H9 (cell line): ENCODE measurements at regions not wholly inside any gene's neighbourhood (a gene's known extent, or its start where the extent isn't known, plus 50 kb on each side); places are given as distances from the start of the nearest gene placed in this dataset.

Source experiments
- DNase-seq: peaks from one replicate; pipeline ENCODE4 v3.0.0-alpha.2; 2017
- H2AFZ ChIP-seq: one replicate; pipeline ENCODE4 v1.6.1; 2013; ENCODE audit warnings: mild to moderate bottlenecking, low read length, control low read depth, moderate library complexity
- H2AK5ac ChIP-seq: 2 replicates; pipeline ENCODE4 v1.6.1; 2013; ENCODE audit warnings: low read length, control low read depth, mixed read lengths; ENCODE audit not compliant: insufficient read length
- H2BK120ac ChIP-seq: one replicate; pipeline ENCODE4 v1.6.1; 2013; ENCODE audit warnings: low read depth, mild to moderate bottlenecking, low read length, control low read depth, inconsistent platforms; ENCODE audit not compliant: poor library complexity, severe bottlenecking
- H2BK12ac ChIP-seq: 2 replicates; pipeline ENCODE4 v1.6.1; 2013; ENCODE audit warnings: low read length, control low read depth, mixed read lengths, low read depth; ENCODE audit not compliant: insufficient read length
- H2BK15ac ChIP-seq: 2 replicates; pipeline ENCODE4 v1.6.1; 2013; ENCODE audit warnings: low read depth, low read length, control low read depth
- H2BK20ac ChIP-seq: one replicate; pipeline ENCODE4 v1.6.1; 2013; ENCODE audit warnings: low read depth, mild to moderate bottlenecking, low read length, control low read depth, inconsistent platforms; ENCODE audit not compliant: poor library complexity, severe bottlenecking
- H2BK5ac ChIP-seq: 2 replicates; pipeline ENCODE4 v1.6.1; 2013; ENCODE audit warnings: low read length, control low read depth, mixed read lengths; ENCODE audit not compliant: insufficient read length
- H3K14ac ChIP-seq: 2 replicates; pipeline ENCODE4 v1.6.1; 2013; ENCODE audit warnings: low read length, control low read depth; ENCODE audit not compliant: insufficient read depth
- H3K18ac ChIP-seq: 2 replicates; pipeline ENCODE4 v1.6.1; 2013; ENCODE audit warnings: low read depth, mild to moderate bottlenecking, mixed read lengths, low read length, control low read depth; ENCODE audit not compliant: insufficient read length
- H3K23ac ChIP-seq: 2 replicates; pipeline ENCODE4 v1.6.1; 2013; ENCODE audit warnings: low read length, control low read depth, mixed read lengths, low read depth; ENCODE audit not compliant: insufficient read length
- H3K23me2 ChIP-seq: 2 replicates; pipeline ENCODE4 v1.6.1; 2013; ENCODE audit warnings: low read depth, mild to moderate bottlenecking, mixed read lengths, low read length, control low read depth; ENCODE audit not compliant: insufficient read length, poor library complexity, severe bottlenecking
- H3K27ac ChIP-seq: 2 replicates; pipeline ENCODE4 v1.5.1; 2013; ENCODE audit warnings: low read length, control low read depth, mixed read lengths, low read depth; ENCODE audit not compliant: insufficient read length
- H3K27me3 ChIP-seq: 2 replicates; pipeline ENCODE4 v1.6.1; 2013; ENCODE audit warnings: low read length, control low read depth, inconsistent platforms; ENCODE audit not compliant: insufficient read depth
- H3K4ac ChIP-seq: 2 replicates; pipeline ENCODE4 v1.6.1; 2013; ENCODE audit warnings: low read depth, mild to moderate bottlenecking, control low read depth, inconsistent platforms, low read length, moderate library complexity
- H3K4me1 ChIP-seq: 2 replicates; pipeline ENCODE4 v1.6.1; 2013; ENCODE audit warnings: low read length, control low read depth, inconsistent platforms; ENCODE audit not compliant: insufficient read depth
- H3K4me2 ChIP-seq: 2 replicates; pipeline ENCODE4 v1.6.1; 2013; ENCODE audit warnings: low read length, control low read depth, mixed read lengths; ENCODE audit not compliant: insufficient read length, insufficient read depth
- H3K56ac ChIP-seq: 2 replicates; pipeline ENCODE4 v1.6.1; 2013; ENCODE audit warnings: low read depth, mild to moderate bottlenecking, mixed read lengths, low read length, control low read depth; ENCODE audit not compliant: insufficient read length
- H3K79me1 ChIP-seq: 2 replicates; pipeline ENCODE4 v1.6.1; 2013; ENCODE audit warnings: low read depth, mild to moderate bottlenecking, moderate library complexity, low read length, control low read depth, inconsistent platforms; ENCODE audit not compliant: insufficient read depth, poor library complexity, severe bottlenecking
- H3K79me2 ChIP-seq: 2 replicates; pipeline ENCODE4 v1.6.1; 2013; ENCODE audit warnings: low read length, control low read depth, inconsistent platforms; ENCODE audit not compliant: insufficient read depth
- H3K9ac ChIP-seq: 2 replicates; pipeline ENCODE4 v1.6.1; 2013; ENCODE audit warnings: low read length, control low read depth, mixed read lengths; ENCODE audit not compliant: insufficient read length; ENCODE audit errors: extremely low read depth
- H3K9me3 ChIP-seq: one replicate; pipeline ENCODE4 v1.6.1; 2013; ENCODE audit warnings: low read depth, low read length, inconsistent platforms; ENCODE audit not compliant: control insufficient read depth
- H3T11ph ChIP-seq: one replicate; pipeline ENCODE4 v1.6.1; 2013; ENCODE audit warnings: mild to moderate bottlenecking, low read length, control low read depth, inconsistent platforms
- H4K20me1 ChIP-seq: one replicate; pipeline ENCODE4 v1.6.1; 2013; ENCODE audit not compliant: control insufficient read depth, insufficient read length, insufficient read depth
- H4K5ac ChIP-seq: 2 replicates; pipeline ENCODE4 v1.6.1; 2013; ENCODE audit warnings: low read depth, mild to moderate bottlenecking, mixed read lengths, low read length, control low read depth; ENCODE audit not compliant: insufficient read length
- H4K8ac ChIP-seq: replicated peaks from 2 replicates; pipeline ENCODE4 v1.6.1; 2013; ENCODE audit warnings: low read length, control low read depth, mixed read lengths, low read depth; ENCODE audit not compliant: insufficient read length
- H4K91ac ChIP-seq: 2 replicates; pipeline ENCODE4 v1.6.1; 2013; ENCODE audit warnings: low read depth, mild to moderate bottlenecking, moderate library complexity, mixed read lengths, low read length, control low read depth; ENCODE audit not compliant: insufficient read length
- H3K27ac Mint-ChIP-seq, 3 experiments: 2 replicates in 2 of 3; 3 replicates in 1 of 3; pipeline ENCODE4 v1.8.0; 2020 to 2021; ENCODE audit warnings: mixed read lengths in 3 of 3, mild to moderate bottlenecking in 1 of 3, moderate library complexity in 1 of 3
- H3K27me3 Mint-ChIP-seq: 2 replicates; pipeline ENCODE4 v1.8.0; 2021; ENCODE audit warnings: low read depth, mild to moderate bottlenecking, moderate library complexity, mixed read lengths
- H3K36me3 Mint-ChIP-seq, 3 experiments: 2 replicates in 2 of 3; 3 replicates in 1 of 3; pipeline ENCODE4 v1.8.0; 2020 to 2021; ENCODE audit warnings: low read depth in 3 of 3, mixed read lengths in 3 of 3; ENCODE audit not compliant: insufficient read depth in 1 of 3
- H3K4me1 Mint-ChIP-seq, 2 experiments: 2 replicates each; pipeline ENCODE4 v1.8.0; 2020; ENCODE audit warnings: mixed read lengths in 2 of 2
- H3K4me3 Mint-ChIP-seq, 2 experiments: 2 replicates in 1 of 2; 3 replicates in 1 of 2; pipeline ENCODE4 v1.8.0; 2020 to 2021; ENCODE audit warnings: mild to moderate bottlenecking in 2 of 2, mixed read lengths in 2 of 2, moderate library complexity in 1 of 2
- H3K9me3 Mint-ChIP-seq, 2 experiments: 2 replicates in 1 of 2; 3 replicates in 1 of 2; pipeline ENCODE4 v1.8.0; 2020; ENCODE audit warnings: mild to moderate bottlenecking in 2 of 2, mixed read lengths in 2 of 2, moderate library complexity in 1 of 2
- WGBS: extraction: QIAGEN DNeasy Blood & Tissue Kit; methylation state at CpG from one replicate; pipeline ENCODE4 v1.1.7; 2013; ENCODE audit warnings: missing lambda C conversion rate, low lambda C conversion rate, mixed read lengths; ENCODE audit not compliant: insufficient read length; ENCODE audit errors: extremely low coverage; 5-methylcytosine and 5-hydroxymethylcytosine counted together
- TF ChIP-seq, protein P1 (sequence below): fragments of 200-600 bp; sonication (generic); conservative IDR thresholded peaks from 3 replicates; pipeline ENCODE4 v1.8.0; 2021; ENCODE audit warnings: antibody characterized with exemption, mild to moderate bottlenecking

DNA sequence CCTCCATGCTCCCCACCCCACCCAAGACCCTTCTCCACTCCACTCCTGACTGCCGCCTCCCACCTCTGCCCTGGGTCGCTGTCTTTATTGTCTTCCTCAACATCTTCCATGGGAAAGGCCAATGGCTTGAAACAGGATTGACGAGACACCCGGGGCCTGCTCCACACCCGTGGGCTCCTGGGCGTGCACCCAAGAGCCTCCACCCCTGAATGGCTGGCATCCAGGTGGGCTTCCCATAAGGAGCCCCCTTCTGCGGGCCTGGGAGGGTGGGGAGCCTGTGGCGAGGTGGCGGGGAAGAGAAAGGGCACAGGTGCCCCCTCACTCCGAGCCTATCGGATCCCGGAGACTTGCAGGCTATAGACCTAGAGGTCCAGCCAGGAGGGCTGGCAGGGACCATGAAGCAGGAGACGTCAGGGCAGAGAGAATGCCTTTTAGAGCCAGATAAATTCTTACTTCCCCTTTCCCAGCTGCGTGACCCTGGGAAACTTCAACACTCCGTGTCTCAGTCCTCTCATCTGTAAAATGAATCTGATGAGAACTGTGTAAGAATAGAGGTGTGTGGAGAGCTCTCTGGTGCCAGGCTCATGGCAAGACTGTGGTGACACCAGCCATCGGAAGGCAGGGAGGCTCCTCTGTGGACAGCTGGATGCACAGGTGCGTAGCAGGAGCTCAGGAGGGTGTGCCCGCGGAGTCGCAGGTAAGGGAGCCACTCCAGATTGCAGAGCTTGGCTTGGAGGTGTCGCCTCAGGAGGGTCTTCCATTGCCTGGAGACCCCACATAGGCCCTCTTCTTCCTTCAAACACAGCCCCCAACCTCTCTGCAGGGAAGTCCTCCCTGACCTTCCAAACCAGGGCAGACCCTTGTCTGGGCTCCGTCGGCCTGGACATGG, 53.9 kb downstream of the SMIM38 start:
- no peak overlapping the region for H3K18ac ChIP-seq
- no peak overlapping the region for H2BK120ac ChIP-seq
- H3K4me2 ChIP-seq = no peak overlapping the region
- no peak overlapping the region for H2AFZ ChIP-seq
- no peak overlapping the region for H3K14ac ChIP-seq
- no CpG with 5 or more reads among the region's 23 CpGs for WGBS
- no peak overlapping the region; a peak in 1 of 7 replicates for H3K27ac Mint-ChIP-seq
- H2BK15ac ChIP-seq = no peak overlapping the region
- H3K27ac ChIP-seq = no peak overlapping the region
- H4K20me1 ChIP-seq = no peaks in the 10 kb centered on the region
- H3K9me3 ChIP-seq = no peaks in the 10 kb centered on the region
- DNase-seq = no peak
- peaks cover 0 to 3% of the 10 kb centered on the region in 2 experiments; a peak in 3 of 5 replicates for H3K9me3 Mint-ChIP-seq
- H4K91ac ChIP-seq = no peak overlapping the region
- H4K8ac ChIP-seq = no peak overlapping the region
- H3K56ac ChIP-seq = no peak overlapping the region
- no peak overlapping the region for H2AK5ac ChIP-seq
- no peak overlapping the region for H3K9ac ChIP-seq
- TF ChIP-seq, protein P1, sequence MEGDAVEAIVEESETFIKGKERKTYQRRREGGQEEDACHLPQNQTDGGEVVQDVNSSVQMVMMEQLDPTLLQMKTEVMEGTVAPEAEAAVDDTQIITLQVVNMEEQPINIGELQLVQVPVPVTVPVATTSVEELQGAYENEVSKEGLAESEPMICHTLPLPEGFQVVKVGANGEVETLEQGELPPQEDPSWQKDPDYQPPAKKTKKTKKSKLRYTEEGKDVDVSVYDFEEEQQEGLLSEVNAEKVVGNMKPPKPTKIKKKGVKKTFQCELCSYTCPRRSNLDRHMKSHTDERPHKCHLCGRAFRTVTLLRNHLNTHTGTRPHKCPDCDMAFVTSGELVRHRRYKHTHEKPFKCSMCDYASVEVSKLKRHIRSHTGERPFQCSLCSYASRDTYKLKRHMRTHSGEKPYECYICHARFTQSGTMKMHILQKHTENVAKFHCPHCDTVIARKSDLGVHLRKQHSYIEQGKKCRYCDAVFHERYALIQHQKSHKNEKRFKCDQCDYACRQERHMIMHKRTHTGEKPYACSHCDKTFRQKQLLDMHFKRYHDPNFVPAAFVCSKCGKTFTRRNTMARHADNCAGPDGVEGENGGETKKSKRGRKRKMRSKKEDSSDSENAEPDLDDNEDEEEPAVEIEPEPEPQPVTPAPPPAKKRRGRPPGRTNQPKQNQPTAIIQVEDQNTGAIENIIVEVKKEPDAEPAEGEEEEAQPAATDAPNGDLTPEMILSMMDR = no peak
- no peak overlapping the region for H4K5ac ChIP-seq
- H3T11ph ChIP-seq = no peak overlapping the region
- no peaks in the 10 kb centered on the region; a peak in 1 of 7 replicates for H3K36me3 Mint-ChIP-seq
- no peaks in the 10 kb centered on the region for H3K79me1 ChIP-seq
- H3K4ac ChIP-seq = no peak overlapping the region
- no peaks in the 10 kb centered on the region for H3K4me1 ChIP-seq
- no peaks in the 10 kb centered on the region for H3K79me2 ChIP-seq
- H2BK5ac ChIP-seq = no peak overlapping the region
- H2BK20ac ChIP-seq = no peak overlapping the region
- H3K27me3 ChIP-seq = no peaks in the 10 kb centered on the region
- no peaks in the 10 kb centered on the region for H3K23me2 ChIP-seq
- no peak overlapping the region for H3K23ac ChIP-seq
- H3K4me1 Mint-ChIP-seq = peaks cover 0 to 6% of the 10 kb centered on the region in 2 experiments; a peak in 2 of 4 replicates
- peaks cover 11% of the 10 kb centered on the region for H3K27me3 Mint-ChIP-seq
- H2BK12ac ChIP-seq = no peak overlapping the region
- H3K4me3 Mint-ChIP-seq = no peak overlapping the region
